ENCODE measurements at regions not wholly inside any gene's neighbourhood (a gene's known extent, or its start where the extent isn't known, plus 50 kb on each side); places are given as distances from the start of the nearest gene placed in this dataset.

DNA sequence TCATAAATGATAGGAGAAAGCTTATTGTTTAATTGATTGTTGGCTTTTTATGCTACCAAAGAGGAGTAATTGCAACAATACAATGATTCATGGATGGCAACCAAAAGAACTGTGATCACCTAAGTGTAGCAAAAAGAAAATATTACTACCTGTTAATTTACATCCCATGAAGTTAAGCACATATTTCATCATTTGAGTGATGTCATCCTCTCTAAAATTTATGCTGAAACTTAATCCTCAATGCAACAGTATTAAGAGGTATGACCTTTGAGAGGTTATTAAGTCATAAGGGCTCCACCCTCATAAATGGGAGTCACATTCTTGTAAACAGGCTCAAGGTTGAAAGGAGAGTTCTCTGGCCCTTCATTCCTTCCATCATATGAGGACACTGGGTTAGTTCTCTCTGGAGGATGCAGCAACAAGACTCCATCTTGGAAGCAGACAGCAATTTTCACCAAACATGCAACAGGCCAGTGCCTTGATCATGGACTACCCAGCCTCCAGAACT, 190.6 kb upstream of the GRIK2 start:
- no peak for TF ChIP-seq OSR1 (CRISPR knock-in tag; IDR thresholded peaks at IDR 0.05)
- no peak for TF ChIP-seq GLIS3 (CRISPR knock-in tag; IDR thresholded peaks at IDR 0.05)
- TF ChIP-seq ZFP3 (CRISPR knock-in tag; IDR thresholded peaks at IDR 0.05): no peak
- no peak for TF ChIP-seq PPARA (CRISPR knock-in tag; IDR thresholded peaks at IDR 0.05; ENCODE audit: borderline replicate concordance)
- TF ChIP-seq CSDC2 (CRISPR knock-in tag; IDR thresholded peaks at IDR 0.05): no peak
- TF ChIP-seq TCF4 (CRISPR knock-in tag; IDR thresholded peaks at IDR 0.05; ENCODE audit: borderline replicate concordance): no peak
- TF ChIP-seq RARB (CRISPR knock-in tag; IDR thresholded peaks at IDR 0.05): no peak
- TF ChIP-seq, protein P1, sequence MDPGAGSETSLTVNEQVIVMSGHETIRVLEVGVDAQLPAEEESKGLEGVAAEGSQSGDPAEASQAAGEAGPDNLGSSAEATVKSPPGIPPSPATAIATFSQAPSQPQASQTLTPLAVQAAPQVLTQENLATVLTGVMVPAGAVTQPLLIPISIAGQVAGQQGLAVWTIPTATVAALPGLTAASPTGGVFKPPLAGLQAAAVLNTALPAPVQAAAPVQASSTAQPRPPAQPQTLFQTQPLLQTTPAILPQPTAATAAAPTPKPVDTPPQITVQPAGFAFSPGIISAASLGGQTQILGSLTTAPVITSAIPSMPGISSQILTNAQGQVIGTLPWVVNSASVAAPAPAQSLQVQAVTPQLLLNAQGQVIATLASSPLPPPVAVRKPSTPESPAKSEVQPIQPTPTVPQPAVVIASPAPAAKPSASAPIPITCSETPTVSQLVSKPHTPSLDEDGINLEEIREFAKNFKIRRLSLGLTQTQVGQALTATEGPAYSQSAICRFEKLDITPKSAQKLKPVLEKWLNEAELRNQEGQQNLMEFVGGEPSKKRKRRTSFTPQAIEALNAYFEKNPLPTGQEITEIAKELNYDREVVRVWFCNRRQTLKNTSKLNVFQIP (CRISPR knock-in tag; IDR thresholded peaks at IDR 0.05; ENCODE audit: borderline replicate concordance, low read depth): no peak
- no peak for ATAC-seq

DNA sequence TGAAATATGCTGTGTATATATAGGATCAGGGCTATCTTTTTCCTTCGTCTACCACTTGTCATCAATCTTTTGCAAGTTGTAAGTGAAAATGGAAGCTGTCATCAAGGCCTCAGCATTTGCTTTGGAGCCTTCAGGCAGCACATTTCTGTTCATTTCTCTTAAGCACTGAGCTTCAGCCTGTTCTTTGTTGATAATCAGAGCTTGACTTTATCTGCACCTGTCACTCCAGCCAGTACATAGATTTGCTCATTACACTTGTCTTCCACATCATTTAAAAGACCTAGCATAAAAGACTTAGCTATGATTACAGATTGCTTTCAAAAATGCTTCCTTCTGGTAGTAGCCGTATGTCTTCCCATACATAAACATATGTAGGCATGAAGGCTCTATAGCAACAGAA, 189.8 kb upstream of the GRIK2 start:
- no peak for ATAC-seq
- no peak for TF ChIP-seq ZNF565 (CRISPR knock-in tag; conservative IDR thresholded peaks at IDR 0.05; ENCODE audit: low read depth)
- TF ChIP-seq ARNTL (CRISPR knock-in tag; IDR thresholded peaks at IDR 0.05; ENCODE audit: borderline replicate concordance, low read depth): no peak
- TF ChIP-seq GLIS3 (CRISPR knock-in tag; IDR thresholded peaks at IDR 0.05): no peak
- no peak for TF ChIP-seq OSR1 (CRISPR knock-in tag; IDR thresholded peaks at IDR 0.05)
- TF ChIP-seq ESRRG (CRISPR knock-in tag; IDR thresholded peaks at IDR 0.05): no peak
- TF ChIP-seq ZC3H10 (CRISPR knock-in tag; IDR thresholded peaks at IDR 0.05): no peak
- TF ChIP-seq TOX (CRISPR knock-in tag; IDR thresholded peaks at IDR 0.05; ENCODE audit: borderline replicate concordance): no peak
- TF ChIP-seq ISL1 (CRISPR knock-in tag; IDR thresholded peaks at IDR 0.05): no peak

DNA sequence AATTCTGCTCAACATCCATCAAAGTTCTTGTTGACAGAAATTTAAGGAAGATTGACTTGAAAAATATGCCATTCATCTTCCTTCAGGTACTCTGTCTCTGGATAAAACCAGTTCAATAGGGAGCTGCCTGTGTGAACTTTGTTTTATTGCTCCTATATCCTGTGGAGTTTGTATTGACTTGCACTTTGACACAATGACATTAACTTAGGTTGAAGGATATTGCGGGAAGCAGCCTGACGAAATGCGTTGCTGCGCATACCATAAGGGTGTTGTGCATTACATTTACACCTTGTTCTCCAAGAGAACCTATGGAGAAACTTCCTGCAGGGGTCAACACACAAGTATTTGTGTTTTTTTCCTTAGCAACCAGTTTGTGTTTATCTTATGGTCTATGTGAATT, 185.4 kb upstream of the GRIK2 start:
- no peak for ATAC-seq

More for the DNA sequence above, 185.4 kb upstream of the GRIK2 start:
- TF ChIP-seq ZNF70 (CRISPR knock-in tag; IDR thresholded peaks at IDR 0.05) (no peak), ZFP30 (CRISPR knock-in tag; IDR thresholded peaks at IDR 0.05) (no peak), TCF4 (CRISPR knock-in tag; IDR thresholded peaks at IDR 0.05; ENCODE audit: borderline replicate concordance) (no peak), PPARA (CRISPR knock-in tag; IDR thresholded peaks at IDR 0.05; ENCODE audit: borderline replicate concordance) (no peak), GLIS3 (CRISPR knock-in tag; IDR thresholded peaks at IDR 0.05) (no peak), ESRRG (CRISPR knock-in tag; IDR thresholded peaks at IDR 0.05) (no peak), ZNF565 (CRISPR knock-in tag; conservative IDR thresholded peaks at IDR 0.05; ENCODE audit: low read depth) (no peak), ARNTL (CRISPR knock-in tag; IDR thresholded peaks at IDR 0.05; ENCODE audit: borderline replicate concordance, low read depth) (no peak), CSDC2 (CRISPR knock-in tag; IDR thresholded peaks at IDR 0.05) (no peak), BACH2 (CRISPR knock-in tag; IDR thresholded peaks at IDR 0.05; ENCODE audit: borderline replicate concordance) (no peak), ISL1 (CRISPR knock-in tag; IDR thresholded peaks at IDR 0.05) (no peak)
- TF ChIP-seq, protein P2, sequence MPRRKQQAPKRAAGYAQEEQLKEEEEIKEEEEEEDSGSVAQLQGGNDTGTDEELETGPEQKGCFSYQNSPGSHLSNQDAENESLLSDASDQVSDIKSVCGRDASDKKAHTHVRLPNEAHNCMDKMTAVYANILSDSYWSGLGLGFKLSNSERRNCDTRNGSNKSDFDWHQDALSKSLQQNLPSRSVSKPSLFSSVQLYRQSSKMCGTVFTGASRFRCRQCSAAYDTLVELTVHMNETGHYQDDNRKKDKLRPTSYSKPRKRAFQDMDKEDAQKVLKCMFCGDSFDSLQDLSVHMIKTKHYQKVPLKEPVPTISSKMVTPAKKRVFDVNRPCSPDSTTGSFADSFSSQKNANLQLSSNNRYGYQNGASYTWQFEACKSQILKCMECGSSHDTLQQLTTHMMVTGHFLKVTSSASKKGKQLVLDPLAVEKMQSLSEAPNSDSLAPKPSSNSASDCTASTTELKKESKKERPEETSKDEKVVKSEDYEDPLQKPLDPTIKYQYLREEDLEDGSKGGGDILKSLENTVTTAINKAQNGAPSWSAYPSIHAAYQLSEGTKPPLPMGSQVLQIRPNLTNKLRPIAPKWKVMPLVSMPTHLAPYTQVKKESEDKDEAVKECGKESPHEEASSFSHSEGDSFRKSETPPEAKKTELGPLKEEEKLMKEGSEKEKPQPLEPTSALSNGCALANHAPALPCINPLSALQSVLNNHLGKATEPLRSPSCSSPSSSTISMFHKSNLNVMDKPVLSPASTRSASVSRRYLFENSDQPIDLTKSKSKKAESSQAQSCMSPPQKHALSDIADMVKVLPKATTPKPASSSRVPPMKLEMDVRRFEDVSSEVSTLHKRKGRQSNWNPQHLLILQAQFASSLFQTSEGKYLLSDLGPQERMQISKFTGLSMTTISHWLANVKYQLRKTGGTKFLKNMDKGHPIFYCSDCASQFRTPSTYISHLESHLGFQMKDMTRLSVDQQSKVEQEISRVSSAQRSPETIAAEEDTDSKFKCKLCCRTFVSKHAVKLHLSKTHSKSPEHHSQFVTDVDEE (CRISPR knock-in tag; IDR thresholded peaks at IDR 0.05): no peak
- TF ChIP-seq, protein P3, sequence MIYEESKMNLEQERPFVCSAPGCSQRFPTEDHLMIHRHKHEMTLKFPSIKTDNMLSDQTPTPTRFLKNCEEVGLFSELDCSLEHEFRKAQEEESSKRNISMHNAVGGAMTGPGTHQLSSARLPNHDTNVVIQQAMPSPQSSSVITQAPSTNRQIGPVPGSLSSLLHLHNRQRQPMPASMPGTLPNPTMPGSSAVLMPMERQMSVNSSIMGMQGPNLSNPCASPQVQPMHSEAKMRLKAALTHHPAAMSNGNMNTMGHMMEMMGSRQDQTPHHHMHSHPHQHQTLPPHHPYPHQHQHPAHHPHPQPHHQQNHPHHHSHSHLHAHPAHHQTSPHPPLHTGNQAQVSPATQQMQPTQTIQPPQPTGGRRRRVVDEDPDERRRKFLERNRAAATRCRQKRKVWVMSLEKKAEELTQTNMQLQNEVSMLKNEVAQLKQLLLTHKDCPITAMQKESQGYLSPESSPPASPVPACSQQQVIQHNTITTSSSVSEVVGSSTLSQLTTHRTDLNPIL (CRISPR knock-in tag; IDR thresholded peaks at IDR 0.05; ENCODE audit: low read depth): no peak
- TF ChIP-seq, protein P1 (CRISPR knock-in tag; IDR thresholded peaks at IDR 0.05; ENCODE audit: borderline replicate concordance, low read depth): no peak
- TF ChIP-seq, protein P4, sequence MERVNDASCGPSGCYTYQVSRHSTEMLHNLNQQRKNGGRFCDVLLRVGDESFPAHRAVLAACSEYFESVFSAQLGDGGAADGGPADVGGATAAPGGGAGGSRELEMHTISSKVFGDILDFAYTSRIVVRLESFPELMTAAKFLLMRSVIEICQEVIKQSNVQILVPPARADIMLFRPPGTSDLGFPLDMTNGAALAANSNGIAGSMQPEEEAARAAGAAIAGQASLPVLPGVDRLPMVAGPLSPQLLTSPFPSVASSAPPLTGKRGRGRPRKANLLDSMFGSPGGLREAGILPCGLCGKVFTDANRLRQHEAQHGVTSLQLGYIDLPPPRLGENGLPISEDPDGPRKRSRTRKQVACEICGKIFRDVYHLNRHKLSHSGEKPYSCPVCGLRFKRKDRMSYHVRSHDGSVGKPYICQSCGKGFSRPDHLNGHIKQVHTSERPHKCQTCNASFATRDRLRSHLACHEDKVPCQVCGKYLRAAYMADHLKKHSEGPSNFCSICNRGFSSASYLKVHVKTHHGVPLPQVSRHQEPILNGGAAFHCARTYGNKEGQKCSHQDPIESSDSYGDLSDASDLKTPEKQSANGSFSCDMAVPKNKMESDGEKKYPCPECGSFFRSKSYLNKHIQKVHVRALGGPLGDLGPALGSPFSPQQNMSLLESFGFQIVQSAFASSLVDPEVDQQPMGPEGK (CRISPR knock-in tag; IDR thresholded peaks at IDR 0.05; ENCODE audit: borderline replicate concordance): no peak
